PC-9 (cell line): ENCODE measurements at regions not wholly inside any gene's neighbourhood (a gene's known extent, or its start where the extent isn't known, plus 50 kb on each side); places are given as distances from the start of the nearest gene placed in this dataset.

ENCODE experiments used
- BruUV-seq: library from RNA; stranded (reverse); fragments of 400-500 nt; replicated peaks from 2 replicates; lab custom pipeline; 2021; lab: Mats Ljungman, UMichigan
- CTCF ChIA-PET: fragments of 300-600 bp; sonication (Branson Sonifier 250); formaldehyde crosslinking; loops from one replicate; lab custom pipeline; 2022; ENCODE audit warnings: antibody characterized with exemption; lab: Charles Lee
- POLR2A ChIA-PET: fragments of 300-600 bp; sonication (Branson Sonifier 250); formaldehyde crosslinking; loops from one replicate; lab custom pipeline; 2022; ENCODE audit warnings: antibody characterized with exemption; ENCODE audit not compliant: unreplicated experiment; lab: Charles Lee
- DNase-seq, 2 experiments: peaks; one replicate each; pipeline versions ENCODE4 v3.0.0 to v3.0.0-alpha.2; 2015 to 2022; ENCODE audit warnings: mixed read lengths in 1 of 2
- H2AFZ ChIP-seq: fragments of 200-600 bp; sonication (generic); 2 replicates; pipeline ENCODE4 v1.8.1; 2017; ENCODE audit warnings: antibody characterized with exemption
- H3F3A ChIP-seq: fragments of 200-600 bp; sonication (generic); 2 replicates; pipeline ENCODE4 v1.8.1; 2017; ENCODE audit warnings: antibody characterized with exemption, mild to moderate bottlenecking, low read depth; ENCODE audit not compliant: insufficient read depth
- H3K27ac ChIP-seq: fragments of 200-600 bp; sonication (generic); 2 replicates; pipeline ENCODE4 v1.6.1; 2016; ENCODE audit warnings: mixed run types
- H3K27me3 ChIP-seq: fragments of 200-600 bp; sonication (generic); 2 replicates; pipeline ENCODE4 v1.6.1; 2016; ENCODE audit warnings: low read depth, mixed run types; ENCODE audit not compliant: insufficient read depth
- H3K36me3 ChIP-seq: fragments of 200-600 bp; sonication (generic); 2 replicates; pipeline ENCODE4 v1.6.1; 2016; ENCODE audit warnings: low read depth, mixed run types
- H3K4me1 ChIP-seq: fragments of 200-600 bp; sonication (generic); replicated peaks from 2 replicates; pipeline ENCODE4 v1.6.1; 2016; ENCODE audit warnings: mixed run types; ENCODE audit not compliant: insufficient read depth
- H3K4me2 ChIP-seq: fragments of 200-600 bp; sonication (generic); 2 replicates; pipeline ENCODE4 v1.6.1; 2017; ENCODE audit warnings: mixed run types
- H3K4me3 ChIP-seq: fragments of 200-600 bp; sonication (generic); 2 replicates; pipeline ENCODE4 v1.6.1; 2016; ENCODE audit warnings: mixed run types
- H3K79me2 ChIP-seq: fragments of 200-600 bp; sonication (generic); 2 replicates; pipeline ENCODE4 v1.6.1; 2017; ENCODE audit warnings: low read depth, mixed run types
- H3K9me2 ChIP-seq: fragments of 200-600 bp; sonication (generic); 2 replicates; pipeline ENCODE4 v1.8.1; 2017; ENCODE audit warnings: mild to moderate bottlenecking; ENCODE audit not compliant: insufficient read depth
- H3K9me3 ChIP-seq: fragments of 200-600 bp; sonication (generic); 2 replicates; pipeline ENCODE4 v1.8.1; 2016; ENCODE audit warnings: low read depth; ENCODE audit not compliant: insufficient read depth
- H4K20me1 ChIP-seq: fragments of 200-600 bp; sonication (generic); 2 replicates; pipeline ENCODE4 v1.8.1; 2017; ENCODE audit not compliant: insufficient read depth
- CTCF ChIP-seq: fragments of 200-600 bp; sonication (generic); conservative IDR thresholded peaks from 2 replicates; pipeline ENCODE4 v1.6.1; 2017; ENCODE audit warnings: mixed run types, antibody characterized with exemption, mild to moderate bottlenecking, moderate library complexity
- EZH2 ChIP-seq: fragments of 200-600 bp; sonication (generic); IDR thresholded peaks from 2 replicates; pipeline ENCODE4 v1.8.0; 2017; ENCODE audit warnings: antibody characterized with exemption, low read depth
- intact Hi-C: fragments of 100-400 bp; cut with micrococcal nuclease; formaldehyde crosslinking; loops from one replicate; pipeline ENCODE4 v1.10.0; 2022; ENCODE audit not compliant: unreplicated experiment

- Histone ChIP-seq H3K79me2 (no peaks in the 10 kb centered on the region), H4K20me1 (no peaks in the 10 kb centered on the region), H3K4me2 (no peak overlapping the region), H3K9me2 (no peaks in the 10 kb centered on the region), H3F3A (no peaks in the 10 kb centered on the region), H3K4me3 (no peak overlapping the region), H3K27ac (no peak overlapping the region), H3K4me1 (no peaks in the 10 kb centered on the region), H3K27me3 (no peaks in the 10 kb centered on the region), H3K9me3 (no peaks in the 10 kb centered on the region), H2AFZ (no peak overlapping the region), H3K36me3 (no peaks in the 10 kb centered on the region)
- BruUV-seq: no TSS peak
- POLR2A ChIA-PET: no interaction called here
- intact Hi-C loops: no loop called here
- CTCF ChIA-PET: no interaction called here
- no peak for DNase-seq
- TF ChIP-seq CTCF (no peak), EZH2 (no peak)
Observed at GRCh38 chrX:143935601-143936000, 51.7 kb downstream of the UBE2NL start.

GRCh38 chrX:143940119-143940518, 56.2 kb downstream of the UBE2NL start:
- Histone ChIP-seq H3K9me2 (no peaks in the 10 kb centered on the region), H3K27me3 (no peaks in the 10 kb centered on the region), H2AFZ (no peak overlapping the region), H3K36me3 (no peaks in the 10 kb centered on the region), H3K4me1 (no peaks in the 10 kb centered on the region), H3K79me2 (no peaks in the 10 kb centered on the region), H3K4me2 (no peak overlapping the region), H3K4me3 (no peak overlapping the region), H3K27ac (no peak overlapping the region), H3F3A (no peaks in the 10 kb centered on the region), H4K20me1 (no peaks in the 10 kb centered on the region), H3K9me3 (no peaks in the 10 kb centered on the region)
- no TSS peak for BruUV-seq
- no peak for DNase-seq
- TF ChIP-seq EZH2: no peak
- no peak for TF ChIP-seq CTCF
- intact Hi-C loops: no loop called here
- ChIA-PET CTCF (no interaction called here), POLR2A (no interaction called here)

- ChIA-PET CTCF (no interaction called here), POLR2A (no interaction called here)
- H3K36me3 ChIP-seq: no peaks in the 10 kb centered on the region
- no peaks in the 10 kb centered on the region for H3F3A ChIP-seq
- H3K4me3 ChIP-seq: no peak overlapping the region
- H3K4me2 ChIP-seq: no peak overlapping the region
- intact Hi-C loops: no loop called here
- DNase-seq: no peak
- no peak overlapping the region for H2AFZ ChIP-seq
- H3K4me1 ChIP-seq: no peaks in the 10 kb centered on the region
- H3K79me2 ChIP-seq: no peaks in the 10 kb centered on the region
- no peaks in the 10 kb centered on the region for H3K27me3 ChIP-seq
- no peaks in the 10 kb centered on the region for H3K9me2 ChIP-seq
- no peak for TF ChIP-seq CTCF
- no peak for TF ChIP-seq EZH2
- no peaks in the 10 kb centered on the region for H3K9me3 ChIP-seq
- H4K20me1 ChIP-seq: no peaks in the 10 kb centered on the region
- no peak overlapping the region for H3K27ac ChIP-seq
- no TSS peak for BruUV-seq
Observed at GRCh38 chrX:143945171-143945570, 61.3 kb downstream of the UBE2NL start.
